Adrenal gland (tissue), 9 donors: ENCODE measurements at regions not wholly inside any gene's neighbourhood (a gene's known extent, or its start where the extent isn't known, plus 50 kb on each side); places are given as distances from the start of the nearest gene placed in this dataset.

Source experiments
- DNase-seq, 7 donors: peaks; one replicate each; pipeline ENCODE4 v3.0.0-alpha.2; 2019 to 2020
- H3K27ac ChIP-seq, 5 donors: fragments of 200-600 bp; sonication (generic) in 4 of 5; 1 replicate in 3 of 5; 2 replicates in 2 of 5; pipeline versions ENCODE4 v1.5.1 to v1.8.0; 2016 to 2020; ENCODE audit warnings: mild to moderate bottlenecking in 1 of 5
- H3K27me3 ChIP-seq: fragments of 200-600 bp; 2 replicates; pipeline ENCODE4 v1.8.0; 2021
- H3K36me3 ChIP-seq, 2 donors: fragments of 200-600 bp; replicated peaks in 1 of 2; 1 replicate in 1 of 2; 2 replicates in 1 of 2; pipeline versions ENCODE4 v1.5.1 to v1.8.0; 2018 to 2022
- H3K4me1 ChIP-seq, 2 donors: fragments of 200-600 bp; replicated peaks in 1 of 2; 1 replicate in 1 of 2; 2 replicates in 1 of 2; pipeline versions ENCODE4 v1.5.1 to v1.8.0; 2018 to 2021
- H3K4me3 ChIP-seq, 4 donors: fragments of 200-600 bp; sonication (generic) in 3 of 4; one replicate each; pipeline ENCODE4 v1.5.1; 2016 to 2018
- H3K9me3 ChIP-seq, 3 donors: fragments of 200-600 bp; sonication (generic) in 1 of 3; replicated peaks in 1 of 3; 1 replicate in 2 of 3; 2 replicates in 1 of 3; pipeline versions ENCODE4 v1.5.1 to v1.8.0; 2016 to 2021
- CTCF ChIP-seq, 6 experiments: fragments of 450-650 bp in 4 of 6; fragments of 200-600 bp in 2 of 6; sonication (generic) in 1 of 6; IDR thresholded peaks; 1 replicate in 5 of 6; 2 replicates in 1 of 6; pipeline versions ENCODE4 v1.5.1 to v1.8.0; 2016 to 2021; ENCODE audit warnings: antibody characterized with exemption in 6 of 6, mild to moderate bottlenecking in 2 of 6, moderate library complexity in 1 of 6
- POLR2A ChIP-seq, 2 donors: fragments of 450-650 bp; IDR thresholded peaks; one replicate each; pipeline ENCODE4 v1.6.1; 2017; ENCODE audit warnings: antibody characterized with exemption in 2 of 2, mild to moderate bottlenecking in 2 of 2, moderate library complexity in 1 of 2
- WGBS, 4 donors: extraction: QIAGEN DNeasy Blood & Tissue Kit in 2 of 4; methylation state at CpG; one replicate each; pipeline versions ENCODE4 v1.1.5 to v1.1.7; 2013 to 2017; 5-methylcytosine and 5-hydroxymethylcytosine counted together
- intact Hi-C, 2 donors: fragments of 100-400 bp; cut with DNase I; formaldehyde crosslinking; loops; one replicate each; pipeline versions ENCODE4 v1.14.1 to v1.15.0; 2022 to 2023
- donor health status: healthy with polysubstance abuse.
- donor health status: Bipolar disorder and iron deficiency.
- donor health status: DM: yes; HTN: yes; CAD: no.
- donor health status: DM: no; HTN: no; CAD: no.
- donor health status: DM: no; HTN: no; CAD: no.

DNA sequence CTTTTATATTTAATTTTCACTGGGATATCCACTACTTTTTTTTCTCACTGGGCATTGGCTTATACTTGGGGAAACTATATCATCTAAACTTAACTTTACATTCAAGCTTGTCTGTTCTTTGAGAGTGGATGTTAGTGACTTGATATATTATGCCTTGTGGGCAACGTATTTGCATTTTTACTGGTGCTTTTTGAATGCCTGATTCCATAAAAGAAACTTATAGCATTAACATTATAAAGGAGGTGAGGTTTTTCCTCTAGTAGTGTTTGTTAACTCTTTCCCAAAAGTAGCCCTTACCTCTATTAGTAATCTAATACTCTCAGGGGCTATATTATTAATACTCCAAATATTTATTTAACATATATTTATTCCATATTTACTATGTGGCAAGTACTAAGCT lies 416.5 kb downstream of the PLA2G4A start:
- no peak overlapping the region for H3K27ac ChIP-seq
- intact Hi-C loops = no loop called here
- no peaks in the 10 kb centered on the region for H3K27me3 ChIP-seq
- no peak for TF ChIP-seq POLR2A (IDR thresholded peaks at IDR 0.05)
- no peak for TF ChIP-seq CTCF (IDR thresholded peaks at IDR 0.05)
- no peaks in the 10 kb centered on the region for H3K4me1 ChIP-seq
- no peaks in the 10 kb centered on the region for H3K36me3 ChIP-seq
- 76 to 94% (median 79%) methylated on average over 1 of the region's 1 CpG for WGBS, 4 donors
- H3K4me3 ChIP-seq = no peak overlapping the region
- no peaks in the 10 kb centered on the region for H3K9me3 ChIP-seq
- no peak for DNase-seq

DNA sequence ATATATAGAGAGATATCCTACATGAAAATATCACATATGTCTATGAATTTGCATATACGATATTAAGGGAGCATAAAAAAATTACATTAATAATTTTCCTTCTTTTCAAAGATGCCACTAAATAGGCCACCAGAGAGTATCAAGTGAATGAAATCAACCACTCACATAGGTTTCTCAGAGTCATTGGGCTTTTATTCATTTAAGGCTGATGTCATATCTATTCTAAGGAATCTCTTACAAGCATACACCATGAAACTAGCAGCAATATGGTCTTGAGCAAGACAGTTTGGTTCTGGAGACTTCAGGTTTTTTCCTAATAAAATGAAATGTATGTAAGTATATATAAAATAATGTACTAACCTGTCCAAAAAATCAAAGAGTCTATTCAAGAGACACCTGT lies 420.4 kb downstream of the PLA2G4A start:
- 82 to 94% (median 89%) methylated on average over 1 of the region's 1 CpG for WGBS, 4 donors

GRCh38 chr1:187252923-187253322 lies 424.2 kb downstream of the PLA2G4A start:
- Histone ChIP-seq H3K36me3 (no peaks in the 10 kb centered on the region), H3K4me3 (no peak overlapping the region), H3K4me1 (no peaks in the 10 kb centered on the region), H3K27ac (no peak overlapping the region), H3K27me3 (no peaks in the 10 kb centered on the region), H3K9me3 (no peaks in the 10 kb centered on the region)
- intact Hi-C loops = no loop called here
- TF ChIP-seq POLR2A (IDR thresholded peaks at IDR 0.05) (no peak), CTCF (IDR thresholded peaks at IDR 0.05) (no peak)
- 80 to 92% (median 88%) methylated on average over 1 of the region's 1 CpG for WGBS, 4 donors
- DNase-seq = no peak

More for the DNA sequence above, 420.4 kb downstream of the PLA2G4A start:
- TF ChIP-seq POLR2A (IDR thresholded peaks at IDR 0.05) (no peak), CTCF (IDR thresholded peaks at IDR 0.05) (no peak)
- no peaks in the 10 kb centered on the region for H3K36me3 ChIP-seq
- H3K4me3 ChIP-seq = no peak overlapping the region
- H3K9me3 ChIP-seq = no peaks in the 10 kb centered on the region
- no peak for DNase-seq
- H3K27ac ChIP-seq = no peak overlapping the region
- H3K27me3 ChIP-seq = no peaks in the 10 kb centered on the region
- intact Hi-C loops = no loop called here
- H3K4me1 ChIP-seq = no peaks in the 10 kb centered on the region

- intact Hi-C loops = no loop called here
- DNase-seq = no peak
- H3K9me3 ChIP-seq = no peaks in the 10 kb centered on the region
- no peaks in the 10 kb centered on the region for H3K4me1 ChIP-seq
- no peaks in the 10 kb centered on the region for H3K27me3 ChIP-seq
- H3K4me3 ChIP-seq = no peak overlapping the region
- 68 to 83% (median 81%) methylated on average over 3 of the region's 3 CpGs for WGBS, 4 donors
- TF ChIP-seq CTCF (IDR thresholded peaks at IDR 0.05) (no peak), POLR2A (IDR thresholded peaks at IDR 0.05) (no peak)
- H3K36me3 ChIP-seq = no peaks in the 10 kb centered on the region
- no peak overlapping the region for H3K27ac ChIP-seq
Observed at GRCh38 chr1:187257476-187257875, 428.7 kb downstream of the PLA2G4A start.
